Activated T-cell treated with anti-CD3 and anti-CD28 coated beads, Interleukin-2, amount 50 U/mL, for 24 hours (primary cell): ENCODE measurements at regions not wholly inside any gene's neighbourhood (a gene's known extent, or its start where the extent isn't known, plus 50 kb on each side); places are given as distances from the start of the nearest gene placed in this dataset.

ENCODE experiments used
- DNase-seq: peaks from one replicate; pipeline ENCODE4 v3.0.0-alpha.2; 2020
- H3K27ac Mint-ChIP-seq: 2 replicates; pipeline ENCODE4 v1.8.0; 2020; ENCODE audit warnings: mild to moderate bottlenecking, mixed read lengths
- H3K27me3 Mint-ChIP-seq: 2 replicates; pipeline ENCODE4 v1.8.0; 2020; ENCODE audit warnings: mixed read lengths
- H3K36me3 Mint-ChIP-seq: 2 replicates; pipeline ENCODE4 v1.8.0; 2020; ENCODE audit warnings: low read depth, mixed read lengths
- H3K4me1 Mint-ChIP-seq: 2 replicates; pipeline ENCODE4 v1.8.0; 2020; ENCODE audit warnings: low read depth, mixed read lengths
- H3K4me3 Mint-ChIP-seq: 2 replicates; pipeline ENCODE4 v1.8.0; 2020; ENCODE audit warnings: mild to moderate bottlenecking, moderate library complexity, mixed read lengths
- H3K9me3 Mint-ChIP-seq: 2 replicates; pipeline ENCODE4 v1.8.0; 2020; ENCODE audit warnings: mixed read lengths

GRCh38 chr10:20726381-20726780, 170.7 kb downstream of the NEBL start:
- H3K4me3 Mint-ChIP-seq = no peak overlapping the region
- no peaks in the 10 kb centered on the region for H3K4me1 Mint-ChIP-seq
- H3K9me3 Mint-ChIP-seq = peaks cover 7% of the 10 kb centered on the region
- H3K27me3 Mint-ChIP-seq = no peaks in the 10 kb centered on the region
- H3K36me3 Mint-ChIP-seq = no peaks in the 10 kb centered on the region
- H3K27ac Mint-ChIP-seq = no peak overlapping the region
- DNase-seq = no peak

GRCh38 chr10:20714979-20715378, 182.1 kb downstream of the NEBL start:
- Mint-ChIP-seq H3K4me3 (no peak overlapping the region), H3K36me3 (no peaks in the 10 kb centered on the region), H3K9me3 (peaks cover 5% of the 10 kb centered on the region), H3K27ac (no peak overlapping the region), H3K4me1 (no peaks in the 10 kb centered on the region), H3K27me3 (no peaks in the 10 kb centered on the region)
- no peak for DNase-seq

GRCh38 chr10:20714518-20714917, 182.6 kb downstream of the NEBL start:
- Mint-ChIP-seq H3K4me3 (no peak overlapping the region), H3K27ac (no peak overlapping the region), H3K36me3 (no peaks in the 10 kb centered on the region), H3K9me3 (peaks cover 5% of the 10 kb centered on the region), H3K27me3 (no peaks in the 10 kb centered on the region), H3K4me1 (no peaks in the 10 kb centered on the region)
- no peak for DNase-seq

DNA sequence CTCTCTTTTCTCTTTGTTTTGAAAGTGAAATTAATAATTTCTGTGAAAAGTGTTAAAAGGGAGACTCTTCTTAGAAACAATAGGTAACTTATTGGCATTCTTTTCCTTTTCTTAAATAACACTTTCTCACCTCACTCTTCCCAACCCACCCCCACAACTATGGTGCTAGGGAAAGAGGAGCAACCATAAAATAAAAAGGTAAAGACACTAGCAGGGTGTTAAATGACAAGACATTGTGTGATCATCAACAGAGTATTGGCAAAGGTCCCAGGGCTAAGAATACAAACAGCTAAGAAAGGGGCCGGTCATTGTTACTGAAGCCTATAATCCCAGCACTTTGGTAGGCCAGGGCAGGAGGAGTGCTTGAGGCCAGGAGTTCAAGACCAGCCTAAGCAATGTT, 183.7 kb downstream of the NEBL start:
- DNase-seq = no peak
- Mint-ChIP-seq H3K9me3 (peaks cover 8% of the 10 kb centered on the region), H3K27ac (no peak overlapping the region), H3K4me3 (no peak overlapping the region), H3K4me1 (no peaks in the 10 kb centered on the region), H3K36me3 (no peaks in the 10 kb centered on the region), H3K27me3 (no peaks in the 10 kb centered on the region)

- no peak for DNase-seq
Observed at GRCh38 chr10:20712774-20713173, 184.3 kb downstream of the NEBL start.

GRCh38 chr10:20709708-20710107, 187.4 kb downstream of the NEBL start:
- Mint-ChIP-seq H3K4me1 (no peaks in the 10 kb centered on the region), H3K27me3 (no peaks in the 10 kb centered on the region), H3K9me3 (peaks cover 12% of the 10 kb centered on the region), H3K4me3 (no peak overlapping the region), H3K36me3 (no peaks in the 10 kb centered on the region), H3K27ac (no peak overlapping the region)
- DNase-seq = no peak

More at GRCh38 chr10:20712774-20713173, 184.3 kb downstream of the NEBL start:
- Mint-ChIP-seq H3K4me3 (no peak overlapping the region), H3K27me3 (no peaks in the 10 kb centered on the region), H3K9me3 (peaks cover 8% of the 10 kb centered on the region), H3K4me1 (no peaks in the 10 kb centered on the region), H3K27ac (no peak overlapping the region), H3K36me3 (no peaks in the 10 kb centered on the region)

GRCh38 chr10:20708305-20708704, 188.8 kb downstream of the NEBL start:
- DNase-seq = no peak
- no peaks in the 10 kb centered on the region for H3K36me3 Mint-ChIP-seq
- no peaks in the 10 kb centered on the region for H3K27me3 Mint-ChIP-seq
- H3K9me3 Mint-ChIP-seq = peaks cover 14% of the 10 kb centered on the region
- no peaks in the 10 kb centered on the region for H3K4me1 Mint-ChIP-seq
- H3K27ac Mint-ChIP-seq = no peak overlapping the region
- H3K4me3 Mint-ChIP-seq = no peak overlapping the region

DNA sequence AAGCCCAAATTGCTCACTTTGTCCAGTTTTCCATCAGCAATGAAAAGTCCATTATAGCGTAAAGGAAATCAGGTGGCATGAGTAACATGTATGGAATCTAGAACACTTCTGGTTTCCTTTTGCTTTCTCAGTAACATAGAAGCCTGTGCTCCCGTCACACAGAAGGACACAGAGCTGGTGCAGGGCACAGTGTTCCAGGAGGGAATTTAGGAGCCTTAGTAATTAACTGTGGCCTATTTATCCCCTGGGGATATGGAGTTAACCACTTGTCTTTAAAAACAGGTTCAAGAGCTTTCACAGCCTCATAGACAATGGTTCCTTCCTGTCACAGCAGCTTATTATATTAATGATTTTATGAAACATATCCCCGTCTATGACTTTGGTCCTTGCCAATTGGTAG, 189.9 kb downstream of the NEBL start:
- Mint-ChIP-seq H3K4me1 (no peaks in the 10 kb centered on the region), H3K36me3 (no peaks in the 10 kb centered on the region), H3K27ac (no peak overlapping the region), H3K9me3 (peaks cover 14% of the 10 kb centered on the region), H3K4me3 (no peak overlapping the region), H3K27me3 (no peaks in the 10 kb centered on the region)
- DNase-seq = no peak

GRCh38 chr10:20698837-20699236, 198.3 kb downstream of the NEBL start:
- Mint-ChIP-seq H3K27me3 (no peaks in the 10 kb centered on the region), H3K27ac (no peak overlapping the region), H3K9me3 (peaks cover 14% of the 10 kb centered on the region), H3K4me3 (no peak overlapping the region), H3K36me3 (no peaks in the 10 kb centered on the region), H3K4me1 (no peaks in the 10 kb centered on the region)
- DNase-seq = no peak

DNA sequence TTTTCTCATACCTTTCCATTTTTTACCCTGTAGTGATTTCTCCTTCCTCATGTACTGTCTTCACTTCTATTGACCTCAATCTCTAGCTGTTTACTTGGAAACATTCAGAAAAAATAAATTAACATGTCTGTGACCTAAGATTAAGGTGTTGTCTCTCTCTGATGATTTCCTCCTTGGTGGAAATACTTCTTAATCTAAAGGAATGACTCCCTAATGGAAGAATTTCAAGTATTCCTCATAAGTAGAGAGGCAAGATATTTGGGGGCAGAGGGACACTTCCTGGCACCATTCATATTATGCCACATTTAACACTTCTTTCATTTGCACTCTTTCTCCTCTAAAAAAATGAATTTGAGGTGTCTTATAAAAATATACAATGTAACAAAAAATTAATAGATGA, 202.8 kb downstream of the NEBL start:
- no peaks in the 10 kb centered on the region for H3K27me3 Mint-ChIP-seq
- no peak overlapping the region for H3K4me3 Mint-ChIP-seq
- DNase-seq = no peak

DNA sequence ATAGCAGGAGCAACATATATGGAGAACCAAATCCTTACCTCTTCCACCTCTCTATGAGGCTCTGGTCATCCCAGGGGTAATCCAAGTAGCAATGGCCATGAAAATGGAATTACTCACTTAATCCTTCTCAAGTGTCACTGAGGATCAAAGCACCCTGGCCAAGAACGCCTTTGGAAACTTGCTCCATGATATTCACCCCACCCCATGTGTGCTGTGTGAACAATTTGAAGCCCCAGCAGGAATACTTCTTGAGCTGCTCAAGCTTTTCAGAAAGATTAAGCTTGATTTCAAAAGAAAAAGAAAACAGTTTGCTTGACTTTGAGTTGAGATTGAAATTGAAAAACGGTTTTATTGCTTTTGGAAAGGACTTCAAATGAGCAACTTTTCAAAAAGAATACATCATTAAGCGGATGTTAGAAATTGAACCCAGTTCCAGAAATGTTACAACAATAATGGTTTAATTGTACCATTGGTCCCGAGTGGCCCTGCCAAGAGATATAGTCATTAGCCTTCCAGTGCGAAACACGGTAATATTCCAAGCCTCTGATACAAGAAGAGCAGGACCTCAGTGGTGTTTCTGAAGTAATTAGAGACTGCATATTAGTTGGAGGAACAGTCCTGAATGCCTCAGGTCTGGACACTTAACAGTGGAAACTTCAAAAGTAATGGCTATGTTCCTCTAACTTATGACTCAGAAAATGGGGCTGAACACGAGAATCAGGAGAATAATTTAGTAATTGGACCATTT, 208.1 kb downstream of the NEBL start:
- no peaks in the 10 kb centered on the region for H3K4me1 Mint-ChIP-seq
- no peaks in the 10 kb centered on the region for H3K36me3 Mint-ChIP-seq
- no peaks in the 10 kb centered on the region for H3K27me3 Mint-ChIP-seq
- DNase-seq = no peak
- H3K4me3 Mint-ChIP-seq = no peak overlapping the region
- H3K27ac Mint-ChIP-seq = no peak overlapping the region
- peaks cover 3% of the 10 kb centered on the region for H3K9me3 Mint-ChIP-seq

More for the DNA sequence above, 202.8 kb downstream of the NEBL start:
- Mint-ChIP-seq H3K4me1 (no peaks in the 10 kb centered on the region), H3K9me3 (peaks cover 4% of the 10 kb centered on the region), H3K36me3 (no peaks in the 10 kb centered on the region), H3K27ac (no peak overlapping the region)

DNA sequence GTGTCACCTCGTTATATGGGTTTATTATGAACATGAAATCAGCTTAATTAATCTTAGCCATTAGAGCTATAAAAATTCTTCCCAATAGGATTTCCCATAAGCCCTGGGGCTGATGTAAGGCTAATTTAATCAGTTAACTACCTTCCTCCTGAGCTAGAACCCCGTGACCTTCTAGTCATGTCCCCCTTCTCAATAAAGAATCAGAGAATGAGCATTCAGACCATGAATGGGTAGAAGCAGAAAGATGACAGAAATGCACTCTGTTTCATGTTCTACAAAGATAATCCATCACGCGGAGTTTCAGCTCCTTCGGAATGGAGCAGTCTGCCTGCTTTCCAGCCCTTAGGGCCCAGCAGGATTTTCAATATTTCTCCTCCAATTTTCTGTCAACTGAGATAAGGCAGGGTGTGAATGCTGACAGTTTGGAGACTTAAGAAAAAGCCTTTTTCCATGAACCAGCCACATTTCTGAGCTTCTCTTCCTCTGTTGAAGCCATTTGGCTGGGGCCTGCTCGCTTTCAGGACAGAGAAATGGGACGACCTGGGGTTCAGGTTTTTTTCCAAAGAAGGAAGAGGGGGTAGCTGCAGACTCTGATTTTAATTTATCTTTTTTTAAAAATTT, 211.0 kb downstream of the NEBL start:
- no peak for DNase-seq
- no peaks in the 10 kb centered on the region for H3K36me3 Mint-ChIP-seq
- no peak overlapping the region for H3K4me3 Mint-ChIP-seq
- no peaks in the 10 kb centered on the region for H3K27me3 Mint-ChIP-seq
- H3K9me3 Mint-ChIP-seq = peaks cover 3% of the 10 kb centered on the region
- H3K4me1 Mint-ChIP-seq = no peaks in the 10 kb centered on the region
- H3K27ac Mint-ChIP-seq = no peak overlapping the region

DNA sequence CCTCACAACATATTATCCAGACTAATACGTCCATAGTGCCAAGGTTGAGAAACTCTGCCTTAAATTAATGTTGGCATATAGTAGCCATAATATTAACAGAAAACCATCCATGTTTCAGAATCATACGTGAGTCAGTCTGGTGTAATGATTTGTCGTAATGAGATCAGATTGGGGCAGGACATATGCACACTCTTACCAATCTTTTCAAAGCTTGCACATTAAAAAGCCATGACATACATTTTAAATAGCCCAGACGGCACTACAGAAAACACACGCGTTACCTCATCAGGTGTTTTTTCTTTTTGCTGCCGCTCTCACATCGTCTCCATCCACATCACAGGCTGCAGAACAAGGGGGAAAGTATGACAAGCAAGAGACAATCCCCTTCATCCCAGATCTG, 211.6 kb downstream of the NEBL start:
- DNase-seq = no peak

DNA sequence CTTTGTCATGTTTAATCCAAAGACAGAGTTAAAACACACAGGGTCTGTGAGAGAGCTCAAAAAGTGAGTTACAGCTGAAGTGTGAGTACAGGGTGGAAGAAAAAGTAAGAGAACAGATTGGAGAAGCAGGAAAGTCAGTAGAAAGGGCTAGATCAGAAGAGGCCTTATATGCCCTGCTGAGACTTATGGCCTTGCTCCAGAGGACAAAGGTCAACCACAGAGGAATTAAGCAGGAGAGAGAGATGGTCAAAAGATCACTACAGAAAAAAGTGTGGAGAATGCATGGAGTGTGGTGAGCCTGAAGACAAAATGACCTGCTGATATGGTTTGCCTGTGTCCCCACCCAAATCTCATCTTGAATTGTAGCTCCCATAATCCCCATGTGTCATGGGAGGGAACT, 213.8 kb downstream of the NEBL start:
- H3K9me3 Mint-ChIP-seq = peaks cover 4% of the 10 kb centered on the region
- no peak overlapping the region for H3K27ac Mint-ChIP-seq
- H3K36me3 Mint-ChIP-seq = no peaks in the 10 kb centered on the region
- no peak for DNase-seq
- no peaks in the 10 kb centered on the region for H3K4me1 Mint-ChIP-seq
- no peak overlapping the region for H3K4me3 Mint-ChIP-seq
- no peaks in the 10 kb centered on the region for H3K27me3 Mint-ChIP-seq

More for the DNA sequence above, 211.6 kb downstream of the NEBL start:
- H3K4me3 Mint-ChIP-seq = no peak overlapping the region
- H3K9me3 Mint-ChIP-seq = peaks cover 3% of the 10 kb centered on the region
- no peaks in the 10 kb centered on the region for H3K36me3 Mint-ChIP-seq
- H3K27me3 Mint-ChIP-seq = no peaks in the 10 kb centered on the region
- H3K4me1 Mint-ChIP-seq = no peaks in the 10 kb centered on the region
- no peak overlapping the region for H3K27ac Mint-ChIP-seq

GRCh38 chr10:20682782-20683181, 214.3 kb downstream of the NEBL start:
- H3K27me3 Mint-ChIP-seq = no peaks in the 10 kb centered on the region
- DNase-seq = no peak
- no peak overlapping the region for H3K27ac Mint-ChIP-seq
- H3K4me3 Mint-ChIP-seq = no peak overlapping the region
- H3K9me3 Mint-ChIP-seq = peaks cover 4% of the 10 kb centered on the region
- no peaks in the 10 kb centered on the region for H3K4me1 Mint-ChIP-seq
- no peaks in the 10 kb centered on the region for H3K36me3 Mint-ChIP-seq
